GM19455 (cell line): ENCODE measurements at regions not wholly inside any gene's neighbourhood (a gene's known extent, or its start where the extent isn't known, plus 50 kb on each side); places are given as distances from the start of the nearest gene placed in this dataset.

ENCODE experiments used
- ATAC-seq: cut with Tn5 transposase; IDR thresholded peaks from one replicate; pipeline ENCODE4 v1.9.1; 2021; ENCODE audit not compliant: unreplicated experiment

DNA sequence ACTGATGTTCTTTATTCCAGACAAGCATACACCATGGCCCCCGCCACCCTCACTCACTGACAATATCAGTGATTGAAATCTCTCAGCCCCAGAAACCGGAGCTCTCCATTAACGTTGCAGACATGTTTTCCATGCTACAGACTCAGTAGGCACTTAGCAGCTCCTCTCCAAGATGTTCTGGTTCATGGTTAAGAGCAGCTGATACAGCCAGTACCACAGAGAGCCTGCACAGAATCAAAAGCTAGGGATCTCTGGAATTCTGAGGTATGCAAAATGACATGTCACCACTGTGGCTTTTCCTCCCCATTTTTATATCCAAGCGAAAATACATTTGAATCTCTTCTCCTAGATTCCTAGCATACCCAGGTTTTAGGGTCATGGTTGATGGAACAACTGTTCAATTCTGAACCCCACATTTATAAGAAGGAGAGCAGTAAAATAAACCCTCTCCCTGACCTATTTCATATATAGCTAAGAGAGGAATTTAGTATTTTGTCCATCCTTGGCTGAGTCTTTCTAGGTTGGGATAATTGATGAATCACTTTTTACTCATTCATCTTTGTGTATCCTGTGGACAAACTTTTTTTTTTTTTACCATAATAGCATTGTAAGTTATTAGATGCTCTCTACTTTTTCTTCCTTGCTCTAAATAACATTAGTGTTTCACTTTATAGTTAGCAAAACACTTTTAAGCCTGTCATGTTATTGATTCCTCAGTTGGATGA is 488.4 kb upstream of the PIK3C3 start:
- no peak for ATAC-seq

DNA sequence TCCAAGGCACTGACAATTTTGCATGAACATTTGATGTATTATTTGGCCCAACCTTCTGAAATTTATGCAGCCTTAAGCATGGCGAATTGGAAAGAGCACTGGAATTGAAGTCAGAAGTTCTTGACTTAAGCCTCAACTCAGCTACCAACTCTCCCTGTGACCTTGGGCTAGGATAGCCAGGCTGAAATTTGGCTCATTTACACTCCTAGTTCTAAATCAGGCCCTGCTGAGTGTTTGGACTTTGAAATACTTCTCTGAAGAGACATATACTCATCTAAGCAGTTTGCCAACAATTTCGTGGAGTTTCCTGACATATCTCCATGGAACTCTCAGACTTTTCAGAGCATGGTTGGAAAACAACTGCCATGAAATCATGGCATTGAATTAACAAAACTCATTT is 489.6 kb upstream of the PIK3C3 start:
- no peak for ATAC-seq

GRCh38 chr18:41464278-41464677 is 490.8 kb upstream of the PIK3C3 start:
- ATAC-seq, result no peak

GRCh38 chr18:41462946-41463345 is 492.1 kb upstream of the PIK3C3 start:
- ATAC-seq, result no peak

DNA sequence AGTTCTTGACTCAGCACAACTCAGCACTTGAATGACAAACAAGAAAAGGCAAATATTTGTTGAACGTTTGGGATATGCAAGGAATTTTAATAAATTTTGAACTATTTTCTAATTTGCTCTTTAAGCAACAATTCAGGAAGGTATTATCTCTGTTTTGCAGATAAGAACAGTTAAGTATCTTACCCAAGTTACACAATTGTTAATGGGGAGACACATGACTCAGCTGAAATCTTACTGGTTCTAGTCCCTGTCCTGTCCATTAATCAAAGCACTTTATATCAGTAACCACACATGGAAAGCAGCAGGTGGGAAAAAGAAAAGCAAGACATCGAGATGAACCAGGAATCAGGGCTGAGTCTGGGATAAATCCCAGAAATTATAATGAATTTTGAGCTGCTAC is 493.9 kb upstream of the PIK3C3 start:
- ATAC-seq, result no peak

GRCh38 chr18:41459656-41460055 is 495.4 kb upstream of the PIK3C3 start:
- no peak for ATAC-seq

- ATAC-seq, result no peak
Measured at GRCh38 chr18:41458376-41458775, 496.7 kb upstream of the PIK3C3 start.

DNA sequence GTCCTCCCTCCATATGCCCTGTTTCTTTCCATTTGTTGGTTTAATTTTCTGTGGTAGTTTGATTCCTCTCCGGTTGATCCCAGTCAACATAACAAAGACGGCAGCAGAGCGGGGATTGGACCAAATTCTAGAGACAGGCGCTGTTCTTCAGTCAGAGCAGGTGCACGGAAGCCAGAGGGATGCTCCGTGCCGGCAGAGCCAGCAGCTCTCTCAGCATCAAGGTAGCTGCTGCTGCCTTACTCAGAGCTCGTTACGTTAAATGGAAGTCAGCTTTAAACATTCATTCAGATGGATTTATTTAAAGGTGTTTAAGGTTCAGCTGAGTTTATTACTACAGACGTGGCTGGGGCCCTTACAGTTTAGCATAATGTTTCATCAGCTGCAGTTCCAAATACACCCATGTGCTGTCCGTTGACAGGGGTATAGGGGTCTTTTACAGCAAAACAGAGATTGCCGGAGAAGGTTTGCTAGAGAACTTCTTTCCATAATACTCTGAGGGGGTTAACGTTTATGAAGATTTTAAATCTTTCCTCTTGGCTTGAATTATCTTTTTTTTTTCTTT is 497.2 kb upstream of the PIK3C3 start:
- ATAC-seq, result no peak

GRCh38 chr18:41456831-41457230 is 498.2 kb upstream of the PIK3C3 start:
- ATAC-seq, result no peak

GRCh38 chr18:41449612-41450011 is 505.4 kb upstream of the PIK3C3 start:
- ATAC-seq, result no peak

DNA sequence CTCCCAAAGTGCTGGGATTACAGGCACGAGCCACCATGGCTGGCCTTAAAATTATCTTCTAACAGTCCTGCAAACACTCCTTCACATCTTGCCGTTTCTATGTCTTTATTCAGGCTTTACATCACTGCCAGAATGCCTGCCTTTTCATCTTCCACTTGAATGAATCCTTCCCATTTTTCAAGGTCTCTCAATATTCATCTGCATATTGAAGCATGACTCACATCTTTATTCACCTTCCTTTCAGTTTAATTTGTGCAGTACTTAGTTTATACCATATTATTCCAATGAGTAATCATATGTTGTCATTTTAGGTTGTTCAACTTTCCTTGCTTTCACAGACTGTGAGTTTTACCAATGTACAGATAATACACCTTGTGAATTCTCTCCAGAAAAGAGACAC is 510.1 kb upstream of the PIK3C3 start:
- no peak for ATAC-seq

DNA sequence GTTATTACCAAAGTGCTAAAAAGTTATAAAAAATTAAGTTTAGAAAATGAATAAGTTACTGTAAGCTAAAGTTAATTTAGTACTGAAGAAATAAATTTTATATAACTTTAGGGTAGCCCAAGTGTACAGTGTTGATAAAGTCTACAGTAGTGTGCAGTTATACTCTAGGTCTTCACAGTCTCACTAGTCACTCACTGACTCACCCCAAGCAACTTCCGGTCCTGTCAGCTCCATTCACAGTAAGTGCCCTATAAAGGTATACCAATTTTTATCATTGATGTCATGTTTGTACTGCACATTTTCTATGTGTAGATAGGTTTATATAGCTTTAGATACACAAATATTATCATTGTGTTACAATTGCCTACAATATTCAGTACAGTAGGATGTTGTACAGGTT is 518.3 kb upstream of the PIK3C3 start:
- no peak for ATAC-seq

DNA sequence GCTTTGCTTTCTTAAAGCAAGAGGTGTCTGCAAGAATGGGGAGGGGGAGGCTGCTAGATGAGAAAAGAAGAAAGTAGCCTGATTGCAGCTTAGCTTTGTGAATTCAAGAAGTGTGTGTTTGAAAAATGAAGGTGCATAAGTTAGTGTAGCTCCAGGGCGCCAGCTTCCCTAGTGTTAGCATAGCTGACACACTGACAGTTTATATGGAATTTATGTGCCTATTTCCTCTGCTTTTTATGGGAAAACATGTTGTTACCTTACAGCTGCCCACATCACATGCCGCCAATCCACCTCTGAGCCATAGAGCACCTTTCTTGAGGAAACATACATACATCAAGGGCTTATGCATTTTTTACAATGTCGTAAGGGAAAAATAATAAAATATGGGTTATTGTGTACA is 536.4 kb upstream of the PIK3C3 start:
- no peak for ATAC-seq

DNA sequence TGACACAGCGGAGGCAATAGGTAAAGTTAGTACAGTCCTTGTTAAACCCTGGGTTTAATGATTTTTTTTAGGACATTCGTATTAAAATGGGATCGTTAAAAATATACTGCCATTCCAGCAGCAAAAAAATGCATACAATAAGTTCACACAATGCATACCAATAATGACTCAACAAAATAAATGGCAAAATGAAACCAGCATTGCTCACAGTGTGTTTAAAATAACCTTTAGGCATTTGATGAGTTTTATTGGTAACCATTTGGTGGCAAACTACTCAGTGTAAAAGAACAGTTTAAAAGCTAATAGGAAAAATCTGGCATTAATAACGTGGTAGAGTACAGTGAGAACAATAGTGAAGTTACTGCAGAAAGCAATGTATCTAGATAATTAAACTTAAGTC is 539.0 kb upstream of the PIK3C3 start:
- ATAC-seq, result no peak

- no peak for ATAC-seq
Measured at GRCh38 chr18:41410006-41410405, 545.0 kb upstream of the PIK3C3 start.

DNA sequence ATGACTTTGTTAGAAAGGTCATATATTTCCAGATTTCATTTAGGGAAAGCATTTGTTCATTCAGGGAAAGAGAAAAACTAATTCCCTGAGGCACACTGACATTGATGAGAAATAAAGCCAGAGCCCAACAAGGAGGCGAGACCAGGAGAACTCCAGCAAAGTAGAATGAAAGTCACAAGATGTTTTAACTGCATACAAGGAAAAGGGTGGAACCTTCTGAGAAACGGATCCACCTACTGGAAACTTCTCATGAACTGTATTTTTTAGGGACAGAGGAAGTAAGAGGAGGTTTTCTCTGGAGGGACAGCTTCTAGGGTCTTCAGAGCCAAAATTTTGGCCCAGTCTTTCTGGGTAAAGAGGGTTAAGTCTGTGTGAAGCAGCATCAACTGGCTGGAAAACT is 548.2 kb upstream of the PIK3C3 start:
- ATAC-seq, result no peak

DNA sequence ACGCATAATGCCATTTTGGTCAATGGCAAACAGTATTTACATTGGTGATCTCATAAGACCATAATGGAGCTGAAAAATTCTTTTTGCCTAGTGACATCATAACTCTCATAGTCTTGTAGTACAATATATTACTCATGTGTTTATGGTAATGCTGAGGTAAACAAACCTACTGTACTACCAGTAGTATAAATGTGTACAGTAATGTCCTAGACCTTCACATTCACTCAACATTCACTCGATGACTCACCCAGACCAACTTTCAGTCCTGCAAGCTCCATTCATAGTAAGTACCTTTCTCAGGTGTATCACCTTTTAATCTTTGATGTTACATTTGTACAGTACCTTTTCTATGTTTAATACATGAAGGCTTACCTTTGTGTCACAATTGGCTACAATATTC is 558.2 kb upstream of the PIK3C3 start:
- ATAC-seq, result no peak

- ATAC-seq, result no peak
Measured at GRCh38 chr18:41396211-41396610, 558.8 kb upstream of the PIK3C3 start.

DNA sequence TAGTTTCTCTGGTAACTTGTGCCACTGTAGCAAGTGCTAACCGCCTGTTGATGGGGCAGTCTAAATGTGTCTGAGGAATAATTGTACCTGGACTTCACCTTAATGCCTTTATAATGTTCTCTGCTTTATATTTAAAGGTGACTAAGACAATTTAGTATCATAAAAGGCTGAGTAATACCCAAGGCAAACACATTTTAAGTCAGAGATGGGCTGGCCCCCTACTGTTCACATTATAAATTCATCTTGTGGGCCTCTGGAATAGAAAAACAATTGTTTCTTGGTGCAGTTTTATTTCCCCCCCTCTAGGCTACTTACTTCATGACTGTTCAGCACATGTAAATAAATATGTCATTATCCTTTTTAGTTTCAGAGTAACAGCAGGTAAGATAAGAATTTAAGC is 559.3 kb upstream of the PIK3C3 start:
- ATAC-seq, result no peak

DNA sequence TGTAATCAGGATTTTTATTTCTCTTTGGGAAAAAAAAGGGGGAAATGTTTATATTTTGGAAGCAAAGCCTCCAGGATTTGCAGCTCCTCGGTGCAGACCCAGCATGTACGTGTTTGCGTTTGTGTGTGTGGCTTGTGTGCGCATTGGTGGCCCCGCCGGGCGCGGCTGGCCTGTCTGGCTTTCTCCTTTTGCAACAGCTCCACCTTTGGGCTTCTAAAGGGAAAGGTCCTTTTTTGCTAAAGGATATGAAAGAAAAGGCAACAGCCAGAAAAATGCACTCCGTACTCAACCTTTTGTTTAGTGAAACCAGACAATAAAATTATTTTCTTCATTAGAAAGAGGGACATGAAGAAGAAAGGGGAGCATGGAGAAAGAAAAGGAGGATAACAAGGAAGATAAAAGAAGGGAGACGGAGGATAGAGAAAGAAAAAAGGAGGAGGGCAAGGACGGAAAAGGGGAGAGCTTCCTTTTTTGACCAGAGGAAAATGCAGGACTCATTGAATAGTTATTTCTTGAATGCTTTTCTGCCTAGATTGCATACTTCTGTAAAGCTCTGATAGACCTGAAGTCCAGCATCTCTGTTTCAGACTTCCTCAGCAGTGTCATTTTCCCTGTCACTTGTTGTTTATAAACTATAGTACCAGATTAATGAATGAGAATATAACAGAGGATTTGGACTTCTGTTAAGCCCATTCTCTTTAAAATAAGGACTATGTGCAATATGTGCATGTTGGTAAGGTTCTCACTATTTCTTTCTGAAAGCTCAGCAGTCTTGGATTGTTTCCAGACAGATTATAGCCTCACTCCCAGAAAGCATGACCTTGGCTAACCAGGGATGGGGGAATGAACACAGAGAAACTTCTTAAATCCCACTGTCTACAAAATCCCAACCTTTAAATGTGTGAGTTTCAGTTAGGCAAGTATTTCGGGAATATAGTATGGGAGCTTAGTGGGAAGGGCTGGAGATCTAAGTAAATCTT is 563.1 kb upstream of the PIK3C3 start:
- peak; percentile 56 for ATAC-seq

- no peak for ATAC-seq
Measured at GRCh38 chr18:41390309-41390708, 564.7 kb upstream of the PIK3C3 start.

DNA sequence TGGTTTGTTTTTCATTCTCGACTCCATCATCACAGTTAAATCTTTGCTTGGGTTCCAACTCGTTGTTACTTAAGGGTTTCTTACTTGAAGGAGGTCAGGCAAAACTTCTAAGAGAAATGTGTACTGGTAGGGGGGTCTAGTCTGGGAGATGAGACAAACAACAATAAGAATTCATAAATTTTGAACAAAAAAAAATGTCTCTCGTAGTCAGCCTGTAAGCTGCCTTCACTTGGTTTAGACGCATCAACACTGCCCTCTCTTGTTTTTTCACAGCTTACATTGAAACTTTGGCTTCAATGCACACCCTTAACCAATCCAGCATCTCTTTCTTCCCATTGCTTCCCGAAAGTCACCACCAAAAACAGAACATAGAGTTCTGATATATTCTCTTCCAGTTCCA is 576.4 kb upstream of the PIK3C3 start:
- ATAC-seq, result no peak
